ENCODE measurements at regions not wholly inside any gene's neighbourhood (a gene's known extent, or its start where the extent isn't known, plus 50 kb on each side); places are given as distances from the start of the nearest gene placed in this dataset.

- no peaks in the 10 kb centered on the region for H3K27me3 ChIP-seq (ENCODE audit: insufficient read depth, low read length)
- H2AK5ac ChIP-seq (ENCODE audit: insufficient read length, low read length): no peak overlapping the region
- no peaks in the 10 kb centered on the region for H3K79me2 ChIP-seq (ENCODE audit: insufficient read depth, low read length)
- no peak overlapping the region for H4K91ac ChIP-seq (ENCODE audit: insufficient read length, low read depth, low read length)
- no peak overlapping the region for H2AFZ ChIP-seq (ENCODE audit: low read length)
- H2BK120ac ChIP-seq (ENCODE audit: low read depth, low read length, poor library complexity, severe bottlenecking): no peak overlapping the region
- no peak overlapping the region for H2BK20ac ChIP-seq (ENCODE audit: low read depth, low read length, poor library complexity, severe bottlenecking)
- no peak overlapping the region for H3K14ac ChIP-seq (ENCODE audit: insufficient read depth, low read length)
- Mint-ChIP-seq H3K27me3 (ENCODE audit: low read depth) (peaks cover 30% of the 10 kb centered on the region), H3K4me3 (no peak overlapping the region), H3K4me1 (peaks cover 3 to 8% of the 10 kb centered on the region in 2 experiments; a peak in 3 of 4 replicates), H3K9me3 (peaks cover 0 to 4% of the 10 kb centered on the region in 2 experiments; a peak in 4 of 5 replicates), H3K36me3 (ENCODE audit: insufficient read depth in 1 of 3, low read depth in 3 of 3) (peaks cover 0 to 2% (median 0%) of the 10 kb centered on the region in 3 experiments; a peak in 1 of 7 replicates), H3K27ac (no peak overlapping the region; a peak in 1 of 7 replicates)
- no peak overlapping the region for H2BK15ac ChIP-seq (ENCODE audit: low read depth, low read length)
- H3K27ac ChIP-seq (ENCODE audit: insufficient read length, low read depth, low read length): no peak overlapping the region
- no peaks in the 10 kb centered on the region for H3K23me2 ChIP-seq (ENCODE audit: insufficient read length, low read depth, low read length, poor library complexity, severe bottlenecking)
- no peak overlapping the region for H2BK5ac ChIP-seq (ENCODE audit: insufficient read length, low read length)
- no peak for TF ChIP-seq CTCF (conservative IDR thresholded peaks at IDR 0.05)
- H3K4ac ChIP-seq (ENCODE audit: low read depth, low read length): no peak overlapping the region
- H2BK12ac ChIP-seq (ENCODE audit: insufficient read length, low read depth, low read length): no peak overlapping the region
- no peak overlapping the region for H3K9ac ChIP-seq (ENCODE audit: extremely low read depth, insufficient read length, low read length)
- DNase-seq: no peak
- no peak overlapping the region for H3K4me2 ChIP-seq (ENCODE audit: insufficient read depth, insufficient read length, low read length)
- H4K8ac ChIP-seq (replicated peaks; ENCODE audit: insufficient read length, low read depth, low read length): no peak overlapping the region
- H4K5ac ChIP-seq (ENCODE audit: insufficient read length, low read depth, low read length): no peak overlapping the region
- no peaks in the 10 kb centered on the region for H3K4me1 ChIP-seq (ENCODE audit: insufficient read depth, low read length)
- no peak overlapping the region for H3K23ac ChIP-seq (ENCODE audit: insufficient read length, low read depth, low read length)
- no peak overlapping the region for H3T11ph ChIP-seq (ENCODE audit: low read length)
- H3K56ac ChIP-seq (ENCODE audit: insufficient read length, low read depth, low read length): no peak overlapping the region
- H3K9me3 ChIP-seq (ENCODE audit: control insufficient read depth, low read depth, low read length): no peaks in the 10 kb centered on the region
- no peaks in the 10 kb centered on the region for H4K20me1 ChIP-seq (ENCODE audit: control insufficient read depth, insufficient read depth, insufficient read length)
- H3K79me1 ChIP-seq (ENCODE audit: insufficient read depth, low read depth, low read length, poor library complexity, severe bottlenecking): no peaks in the 10 kb centered on the region
- no peak overlapping the region for H3K18ac ChIP-seq (ENCODE audit: insufficient read length, low read depth, low read length)
- WGBS (ENCODE audit: extremely low coverage, insufficient read length, low lambda C conversion rate): no CpG with 5 or more reads among the region's 2 CpGs
Observed at GRCh38 chr1:112284796-112285195, 111.2 kb upstream of the CTTNBP2NL start.

All from H9 (cell line).